ENCODE measurements at regions not wholly inside any gene's neighbourhood (a gene's known extent, or its start where the extent isn't known, plus 50 kb on each side); places are given as distances from the start of the nearest gene placed in this dataset.

DNA sequence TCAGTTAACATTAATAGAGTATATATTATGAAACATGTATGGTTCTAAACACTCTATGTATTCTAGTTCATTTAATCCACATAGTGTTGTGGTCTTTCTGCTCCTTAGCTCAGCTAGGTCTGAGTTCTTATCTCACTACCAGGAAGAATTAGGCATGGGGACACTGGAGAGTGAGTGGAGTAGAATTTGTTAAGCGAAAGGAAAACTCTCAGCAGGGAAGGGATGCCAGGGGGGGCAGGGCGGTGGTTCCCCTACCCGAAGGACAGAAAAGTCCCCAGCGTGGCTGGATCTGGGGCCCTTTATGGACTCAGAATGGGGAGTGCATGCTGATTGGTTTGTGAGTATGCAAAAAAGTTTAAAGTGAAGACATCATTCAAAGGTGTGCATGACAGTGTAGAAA, 727.5 kb downstream of the TBC1D32 start:
- Histone ChIP-seq H3K36me3 (ENCODE audit: insufficient read depth, low read length) (no peaks in the 10 kb centered on the region), H2AFZ (ENCODE audit: low read length, unreplicated experiment) (no peak overlapping the region), H3K27me3 (ENCODE audit: insufficient read depth, low read length) (no peaks in the 10 kb centered on the region), H3K4me1 (ENCODE audit: control insufficient read depth, insufficient read depth, low read length, unreplicated experiment) (no peaks in the 10 kb centered on the region), H3K79me2 (ENCODE audit: control insufficient read depth, insufficient read depth, low read length, unreplicated experiment) (no peaks in the 10 kb centered on the region), H3K4me3 (ENCODE audit: low read depth, low read length) (no peak overlapping the region), H3K27ac (ENCODE audit: low read depth, low read length) (no peak overlapping the region)

DNA sequence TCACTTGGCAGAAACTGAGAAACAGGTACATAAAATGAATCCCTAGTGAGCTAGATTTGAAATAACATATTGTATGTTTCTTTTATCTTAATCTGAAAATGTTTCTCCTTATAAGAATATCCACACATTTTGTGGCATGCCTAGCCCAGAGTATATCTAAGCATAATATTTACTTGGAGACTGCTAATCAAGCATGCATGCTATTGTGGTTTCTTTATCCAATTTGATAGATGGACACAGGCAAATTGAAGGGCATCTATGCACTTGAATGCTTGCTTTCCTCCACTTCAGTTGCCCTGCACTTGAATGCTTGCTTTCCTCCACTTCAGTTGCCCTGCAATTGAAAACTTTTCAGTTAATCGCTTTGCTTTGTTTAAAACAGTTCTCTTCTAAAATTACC, 729.8 kb downstream of the TBC1D32 start:
- H2AFZ ChIP-seq (ENCODE audit: low read length, unreplicated experiment) = no peak overlapping the region
- H3K36me3 ChIP-seq (ENCODE audit: insufficient read depth, low read length) = no peaks in the 10 kb centered on the region
- no peaks in the 10 kb centered on the region for H3K27me3 ChIP-seq (ENCODE audit: insufficient read depth, low read length)
- H3K4me3 ChIP-seq (ENCODE audit: low read depth, low read length) = no peak overlapping the region
- no peaks in the 10 kb centered on the region for H3K79me2 ChIP-seq (ENCODE audit: control insufficient read depth, insufficient read depth, low read length, unreplicated experiment)
- no peak overlapping the region for H3K27ac ChIP-seq (ENCODE audit: low read depth, low read length)
- no peaks in the 10 kb centered on the region for H3K4me1 ChIP-seq (ENCODE audit: control insufficient read depth, insufficient read depth, low read length, unreplicated experiment)

DNA sequence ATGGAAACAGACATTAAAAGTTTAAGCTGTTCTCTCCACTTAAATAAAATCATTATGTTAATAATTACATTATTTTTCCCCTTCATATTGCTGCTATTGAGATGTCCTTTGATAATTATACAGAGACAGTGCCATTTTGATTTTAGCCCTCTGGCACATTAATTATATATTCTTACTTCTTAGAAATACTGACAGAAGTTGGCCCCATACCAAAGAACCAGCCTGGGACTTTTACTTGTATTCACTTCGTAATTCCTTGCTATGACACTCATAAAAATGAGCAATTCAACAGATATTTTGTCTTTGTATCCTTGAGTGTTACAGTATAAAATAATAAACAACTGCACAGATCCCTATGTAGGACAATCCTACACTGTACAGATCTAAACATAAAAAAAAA, 743.7 kb downstream of the TBC1D32 start:
- H3K27me3 ChIP-seq (ENCODE audit: insufficient read depth, low read length) = no peaks in the 10 kb centered on the region
- H2AFZ ChIP-seq (ENCODE audit: low read length, unreplicated experiment) = no peak overlapping the region
- H3K27ac ChIP-seq (ENCODE audit: low read depth, low read length) = no peak overlapping the region
- H3K79me2 ChIP-seq (ENCODE audit: control insufficient read depth, insufficient read depth, low read length, unreplicated experiment) = no peaks in the 10 kb centered on the region
- H3K4me1 ChIP-seq (ENCODE audit: control insufficient read depth, insufficient read depth, low read length, unreplicated experiment) = no peaks in the 10 kb centered on the region
- no peaks in the 10 kb centered on the region for H3K36me3 ChIP-seq (ENCODE audit: insufficient read depth, low read length)
- H3K4me3 ChIP-seq (ENCODE audit: low read depth, low read length) = no peak overlapping the region

DNA sequence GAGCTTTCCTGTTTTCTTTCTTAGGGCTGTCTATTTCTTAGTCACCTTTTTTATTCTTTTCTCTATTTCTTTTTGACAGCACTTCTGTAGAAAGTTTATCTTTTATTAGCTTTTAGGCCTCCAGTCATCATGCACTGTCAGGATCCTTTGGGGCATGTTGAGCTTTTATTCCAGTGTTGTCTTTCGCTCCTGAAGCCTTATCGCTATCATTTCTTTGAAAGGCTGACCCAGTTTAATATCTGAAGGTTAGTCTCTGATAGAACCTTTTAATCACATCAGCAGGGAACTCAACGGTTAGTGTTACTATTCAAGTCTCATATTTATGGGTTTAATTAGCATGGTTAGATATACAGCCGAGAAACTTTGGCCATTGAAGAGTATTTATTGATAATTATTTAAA, 745.9 kb downstream of the TBC1D32 start:
- H3K27ac ChIP-seq (ENCODE audit: low read depth, low read length) = no peak overlapping the region
- no peak overlapping the region for H3K4me3 ChIP-seq (ENCODE audit: low read depth, low read length)
- no peak overlapping the region for H2AFZ ChIP-seq (ENCODE audit: low read length, unreplicated experiment)
- H3K79me2 ChIP-seq (ENCODE audit: control insufficient read depth, insufficient read depth, low read length, unreplicated experiment) = no peaks in the 10 kb centered on the region
- no peaks in the 10 kb centered on the region for H3K36me3 ChIP-seq (ENCODE audit: insufficient read depth, low read length)
- no peaks in the 10 kb centered on the region for H3K4me1 ChIP-seq (ENCODE audit: control insufficient read depth, insufficient read depth, low read length, unreplicated experiment)
- H3K27me3 ChIP-seq (ENCODE audit: insufficient read depth, low read length) = no peaks in the 10 kb centered on the region

DNA sequence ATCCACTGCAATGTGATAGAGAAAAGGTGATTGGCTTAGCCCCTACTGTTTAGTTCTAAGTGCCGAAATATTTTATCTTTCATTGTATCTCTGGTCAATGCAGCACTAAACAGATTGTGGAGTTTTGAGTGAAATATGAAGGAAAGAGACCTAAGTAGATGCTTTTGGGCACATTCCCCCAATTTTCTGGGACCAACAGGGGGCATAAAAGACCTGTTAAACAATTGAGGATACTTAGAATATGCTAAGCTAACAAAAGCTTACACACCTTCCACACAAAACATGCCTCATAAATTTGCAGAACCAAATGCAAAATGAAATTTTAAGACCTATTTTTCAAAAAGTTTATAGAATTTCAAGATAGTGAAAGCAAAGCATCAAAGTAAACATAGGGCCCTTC, 746.9 kb downstream of the TBC1D32 start:
- Histone ChIP-seq H3K27ac (ENCODE audit: low read depth, low read length) (no peak overlapping the region), H3K27me3 (ENCODE audit: insufficient read depth, low read length) (no peaks in the 10 kb centered on the region)

DNA sequence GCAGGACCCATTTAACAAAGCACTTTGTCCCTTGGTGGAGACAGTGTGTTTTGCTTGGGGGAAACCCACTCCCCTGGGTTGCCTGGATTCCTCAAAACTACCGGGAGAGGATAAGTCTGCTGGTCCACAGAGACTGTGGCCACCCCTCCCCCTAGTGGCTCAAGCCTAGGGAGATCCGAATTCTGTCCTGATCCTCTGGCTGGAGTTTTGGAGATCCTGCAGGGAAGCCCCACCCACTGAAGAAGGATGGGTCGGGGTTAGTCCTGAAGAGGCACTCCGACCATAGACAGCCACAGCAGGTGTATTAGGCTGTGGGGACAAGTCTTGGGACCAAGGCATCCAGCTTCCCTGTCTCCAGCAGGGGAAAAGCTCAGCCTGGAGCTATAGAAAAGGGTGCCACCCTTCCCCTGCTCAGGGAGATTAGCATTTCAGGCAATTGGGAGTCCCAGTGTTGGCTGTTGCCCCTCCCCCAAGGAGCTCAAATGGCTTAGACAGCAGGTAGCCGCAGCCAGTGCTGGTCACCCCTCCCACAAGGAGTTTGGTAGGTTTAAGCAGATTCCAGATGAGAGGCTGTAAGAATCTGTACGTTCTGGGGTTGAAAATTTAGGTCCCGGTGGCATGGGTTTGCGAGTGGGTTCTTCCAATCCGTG, 750.0 kb downstream of the TBC1D32 start:
- no peaks in the 10 kb centered on the region for H3K79me2 ChIP-seq (ENCODE audit: control insufficient read depth, insufficient read depth, low read length, unreplicated experiment)
- H3K4me1 ChIP-seq (ENCODE audit: control insufficient read depth, insufficient read depth, low read length, unreplicated experiment) = no peaks in the 10 kb centered on the region
- no peak overlapping the region for H3K4me3 ChIP-seq (ENCODE audit: low read depth, low read length)
- no peaks in the 10 kb centered on the region for H3K36me3 ChIP-seq (ENCODE audit: insufficient read depth, low read length)
- no peak overlapping the region for H2AFZ ChIP-seq (ENCODE audit: low read length, unreplicated experiment)
- H3K27me3 ChIP-seq (ENCODE audit: insufficient read depth, low read length) = no peaks in the 10 kb centered on the region
- H3K27ac ChIP-seq (ENCODE audit: low read depth, low read length) = no peak overlapping the region

More for the DNA sequence above, 746.9 kb downstream of the TBC1D32 start:
- no peaks in the 10 kb centered on the region for H3K36me3 ChIP-seq (ENCODE audit: insufficient read depth, low read length)
- H3K4me3 ChIP-seq (ENCODE audit: low read depth, low read length) = no peak overlapping the region
- H3K79me2 ChIP-seq (ENCODE audit: control insufficient read depth, insufficient read depth, low read length, unreplicated experiment) = no peaks in the 10 kb centered on the region
- no peaks in the 10 kb centered on the region for H3K4me1 ChIP-seq (ENCODE audit: control insufficient read depth, insufficient read depth, low read length, unreplicated experiment)
- H2AFZ ChIP-seq (ENCODE audit: low read length, unreplicated experiment) = no peak overlapping the region

DNA sequence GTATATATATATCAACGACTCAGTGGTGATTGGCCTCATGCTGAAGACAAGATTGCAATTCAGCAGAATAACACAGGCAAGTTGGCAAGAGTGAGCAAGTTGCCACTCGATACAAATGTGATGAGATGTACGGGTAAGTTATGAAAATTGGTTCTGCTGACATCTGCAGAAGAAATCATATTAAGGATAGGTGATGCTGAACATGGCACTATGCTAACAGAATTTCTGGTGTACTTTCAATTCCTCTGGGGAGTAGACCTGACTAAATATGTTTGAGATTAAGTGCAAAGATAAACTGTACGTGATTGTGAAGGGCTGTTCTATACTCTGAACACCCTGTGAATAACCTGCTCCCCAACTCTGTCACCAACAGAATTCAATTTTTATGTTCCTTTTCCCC, 758.2 kb downstream of the TBC1D32 start:
- Histone ChIP-seq H3K36me3 (ENCODE audit: insufficient read depth, low read length) (no peaks in the 10 kb centered on the region), H3K27me3 (ENCODE audit: insufficient read depth, low read length) (no peaks in the 10 kb centered on the region), H3K4me3 (ENCODE audit: low read depth, low read length) (no peak overlapping the region), H3K27ac (ENCODE audit: low read depth, low read length) (no peak overlapping the region), H2AFZ (ENCODE audit: low read length, unreplicated experiment) (no peak overlapping the region), H3K4me1 (ENCODE audit: control insufficient read depth, insufficient read depth, low read length, unreplicated experiment) (no peaks in the 10 kb centered on the region), H3K79me2 (ENCODE audit: control insufficient read depth, insufficient read depth, low read length, unreplicated experiment) (no peaks in the 10 kb centered on the region)

DNA sequence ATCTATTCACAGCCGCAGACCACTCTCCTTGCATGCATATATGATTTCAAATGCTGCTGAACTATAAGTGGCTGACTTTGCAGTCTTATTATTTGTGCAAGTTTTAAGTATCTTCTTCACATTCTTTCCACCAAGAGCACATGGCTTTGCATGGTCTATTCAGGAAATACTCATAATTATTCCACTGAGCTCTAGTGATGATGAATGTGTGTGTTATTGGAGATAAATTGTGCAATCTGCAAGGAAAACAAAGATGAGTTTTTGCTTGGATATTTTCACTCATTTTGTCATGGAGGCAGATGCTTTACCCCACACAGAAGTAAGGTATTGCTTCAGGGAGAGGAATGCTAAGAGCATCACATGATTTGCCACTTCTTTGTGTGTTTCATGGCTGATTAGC, 764.6 kb downstream of the TBC1D32 start:
- no peak overlapping the region for H2AFZ ChIP-seq (ENCODE audit: low read length, unreplicated experiment)
- H3K79me2 ChIP-seq (ENCODE audit: control insufficient read depth, insufficient read depth, low read length, unreplicated experiment) = no peaks in the 10 kb centered on the region
- H3K4me1 ChIP-seq (ENCODE audit: control insufficient read depth, insufficient read depth, low read length, unreplicated experiment) = no peaks in the 10 kb centered on the region
- no peak overlapping the region for H3K4me3 ChIP-seq (ENCODE audit: low read depth, low read length)
- H3K27me3 ChIP-seq (ENCODE audit: insufficient read depth, low read length) = no peaks in the 10 kb centered on the region
- H3K36me3 ChIP-seq (ENCODE audit: insufficient read depth, low read length) = no peaks in the 10 kb centered on the region
- H3K27ac ChIP-seq (ENCODE audit: low read depth, low read length) = no peak overlapping the region

DNA sequence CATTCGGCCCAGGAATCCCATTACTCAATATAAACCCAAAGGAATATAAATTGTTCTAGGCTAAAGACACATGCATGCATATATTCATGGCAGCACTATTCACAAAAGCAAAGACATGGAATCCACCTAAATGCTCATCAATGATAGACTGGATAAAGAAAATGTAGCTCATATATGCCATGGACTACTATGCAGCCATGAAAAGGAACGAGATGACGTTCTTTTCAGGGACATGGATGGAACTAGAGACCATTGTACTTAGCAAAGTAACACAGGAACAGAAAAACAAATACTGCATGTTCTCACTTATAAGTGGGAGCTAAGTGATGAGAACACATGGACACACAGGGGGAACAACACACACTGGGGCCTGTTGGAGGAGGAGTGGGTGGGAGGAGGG, 769.5 kb downstream of the TBC1D32 start:
- H3K36me3 ChIP-seq (ENCODE audit: insufficient read depth, low read length) = no peaks in the 10 kb centered on the region
- H3K27me3 ChIP-seq (ENCODE audit: insufficient read depth, low read length) = no peaks in the 10 kb centered on the region
- no peaks in the 10 kb centered on the region for H3K79me2 ChIP-seq (ENCODE audit: control insufficient read depth, insufficient read depth, low read length, unreplicated experiment)
- H3K4me1 ChIP-seq (ENCODE audit: control insufficient read depth, insufficient read depth, low read length, unreplicated experiment) = no peaks in the 10 kb centered on the region
- no peak overlapping the region for H3K27ac ChIP-seq (ENCODE audit: low read depth, low read length)
- H3K4me3 ChIP-seq (ENCODE audit: low read depth, low read length) = no peak overlapping the region
- no peak overlapping the region for H2AFZ ChIP-seq (ENCODE audit: low read length, unreplicated experiment)

DNA sequence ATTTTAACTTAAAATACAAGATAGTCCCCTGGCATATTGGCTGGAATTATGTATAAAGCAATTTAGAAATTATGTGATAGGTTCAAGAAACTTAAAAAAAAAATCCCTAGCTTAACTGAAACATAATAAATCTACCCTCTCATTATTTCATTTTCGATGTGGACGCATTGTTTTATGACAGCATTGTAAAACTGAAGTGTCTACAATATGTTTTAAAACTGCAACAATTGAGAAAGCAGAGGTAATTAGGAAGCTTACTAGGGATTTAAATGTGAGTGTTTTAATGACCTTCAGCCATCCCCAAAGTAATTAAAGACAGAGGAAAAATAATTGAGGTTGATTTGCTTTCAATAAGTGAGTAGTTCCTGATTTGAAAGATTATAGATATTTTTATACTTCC, 776.0 kb downstream of the TBC1D32 start:
- Histone ChIP-seq H3K36me3 (ENCODE audit: insufficient read depth, low read length) (no peaks in the 10 kb centered on the region), H3K27me3 (ENCODE audit: insufficient read depth, low read length) (no peaks in the 10 kb centered on the region), H3K4me3 (ENCODE audit: low read depth, low read length) (no peak overlapping the region), H3K27ac (ENCODE audit: low read depth, low read length) (no peak overlapping the region), H3K79me2 (ENCODE audit: control insufficient read depth, insufficient read depth, low read length, unreplicated experiment) (no peaks in the 10 kb centered on the region), H2AFZ (ENCODE audit: low read length, unreplicated experiment) (no peak overlapping the region), H3K4me1 (ENCODE audit: control insufficient read depth, insufficient read depth, low read length, unreplicated experiment) (no peaks in the 10 kb centered on the region)

DNA sequence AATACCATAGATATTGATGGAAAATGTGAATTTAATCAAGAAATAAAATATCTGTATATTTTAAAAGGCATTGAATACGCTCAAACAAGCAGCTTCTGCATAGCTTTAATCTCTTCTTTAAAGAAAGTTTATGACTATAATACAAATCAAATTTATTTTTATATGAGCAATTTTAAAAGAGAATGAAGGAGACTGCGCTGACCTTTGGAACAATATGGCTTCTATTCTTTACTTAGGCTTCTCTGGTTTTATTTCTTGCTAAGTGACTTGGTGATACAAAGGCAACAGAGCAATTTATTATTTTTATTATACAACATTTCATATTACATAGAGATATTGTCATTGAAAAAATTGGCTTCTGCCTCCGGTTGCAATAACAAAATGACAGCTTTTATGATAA, 776.7 kb downstream of the TBC1D32 start:
- Histone ChIP-seq H3K4me1 (ENCODE audit: control insufficient read depth, insufficient read depth, low read length, unreplicated experiment) (no peaks in the 10 kb centered on the region), H3K4me3 (ENCODE audit: low read depth, low read length) (no peak overlapping the region), H3K27ac (ENCODE audit: low read depth, low read length) (no peak overlapping the region), H3K79me2 (ENCODE audit: control insufficient read depth, insufficient read depth, low read length, unreplicated experiment) (no peaks in the 10 kb centered on the region), H3K36me3 (ENCODE audit: insufficient read depth, low read length) (no peaks in the 10 kb centered on the region), H2AFZ (ENCODE audit: low read length, unreplicated experiment) (no peak overlapping the region), H3K27me3 (ENCODE audit: insufficient read depth, low read length) (no peaks in the 10 kb centered on the region)
